ENCODE measurements at regions not wholly inside any gene's neighbourhood (a gene's known extent, or its start where the extent isn't known, plus 50 kb on each side); places are given as distances from the start of the nearest gene placed in this dataset.

DNA sequence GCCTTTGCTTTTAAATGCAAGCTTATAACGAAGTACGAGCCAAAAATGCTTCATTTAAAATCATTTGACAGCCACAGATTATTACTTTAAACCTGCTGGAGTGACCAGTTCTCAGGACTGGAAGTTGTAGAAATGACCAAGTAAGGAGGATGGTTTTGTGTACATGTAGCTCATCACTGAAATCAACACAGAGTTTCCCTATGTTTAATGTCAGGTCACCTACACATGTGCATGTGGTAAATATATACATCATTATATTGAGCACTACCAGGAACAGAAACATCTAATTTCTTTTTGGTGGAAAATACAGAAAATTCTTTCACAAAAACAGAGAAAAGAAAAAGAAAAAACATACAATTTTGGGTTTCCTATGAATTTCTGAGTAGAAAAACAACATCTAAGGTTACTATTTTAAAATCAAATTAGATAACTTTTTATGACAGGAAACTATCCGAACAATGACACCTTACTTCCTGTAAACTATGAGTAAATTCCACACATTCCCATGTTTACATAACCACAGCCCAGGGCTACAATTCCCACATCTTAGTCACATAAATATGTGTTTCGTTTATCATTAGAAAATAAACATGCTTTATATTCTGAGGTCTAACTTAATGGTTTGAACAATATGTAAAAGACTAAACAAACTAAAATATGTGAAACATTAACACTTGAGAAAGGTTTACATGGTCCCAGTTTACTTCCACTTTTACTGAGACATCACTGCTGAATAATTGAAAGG lies 73.6 kb downstream of the ZNF281 start:
- no peak for TF ChIP-seq POLR2A (IDR thresholded peaks at IDR 0.05)
- no peak for TF ChIP-seq POLR2AphosphoS5 (IDR thresholded peaks at IDR 0.05)
- TF ChIP-seq CTCF (IDR thresholded peaks at IDR 0.05 in 8 of 11, conservative IDR thresholded peaks at IDR 0.05 in 3 of 11): no peak
- no peak for DNase-seq
- Histone ChIP-seq H3K4me1 (peaks cover 0 to 24% (median 11%) of the 10 kb centered on the region in 6 donors), H3K9me3 (no peaks in the 10 kb centered on the region), H3K27me3 (replicated peaks in 1 of 7) (no peaks in the 10 kb centered on the region), H3K4me3 (no peak overlapping the region), H3K27ac (peak overlapping the region in 1 of 8 donors; percentile 55), H3K36me3 (no peaks in the 10 kb centered on the region)
- intact Hi-C loops (cut with DNase I; ENCODE audit: low total_unique reads): loop anchor here (2.0 kb wide), 1 partner anchor 15 kb away; no protein-coding TSS in a partner anchor
- WGBS, 5 donors: 75 to 86% (median 79%) methylated on average over 4 of the region's 4 CpGs

DNA sequence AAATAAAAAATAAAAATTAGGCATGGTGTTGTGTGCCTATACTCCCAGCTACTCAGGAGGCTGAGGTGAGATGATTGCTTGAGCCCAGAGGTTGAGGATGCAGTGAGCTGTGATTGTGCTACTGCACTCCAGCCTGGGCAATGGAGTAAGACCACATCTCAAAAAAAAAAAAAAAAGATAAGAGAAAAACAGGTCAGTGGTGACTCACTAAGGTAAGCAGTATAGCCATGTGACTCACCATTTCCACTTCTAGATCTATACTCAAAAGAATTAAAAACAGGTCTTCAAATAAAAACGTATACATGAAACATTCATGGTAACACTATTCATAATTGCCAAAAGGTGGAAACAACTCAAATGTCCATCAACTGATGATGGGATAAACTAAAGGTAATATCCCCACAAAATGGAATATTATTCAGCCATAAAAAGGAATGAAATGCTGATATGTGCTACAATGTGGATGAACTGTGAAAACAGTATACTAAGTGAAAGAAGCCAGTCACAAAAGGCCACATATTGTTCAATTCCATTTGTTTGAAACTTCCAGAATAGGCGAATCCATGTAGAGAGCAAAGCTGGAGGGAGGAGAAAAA lies 75.1 kb downstream of the ZNF281 start:
- WGBS, 5 donors: 85 to 90% (median 87%) methylated on average over 2 of the region's 2 CpGs
- Histone ChIP-seq H3K9me3 (no peaks in the 10 kb centered on the region), H3K36me3 (no peaks in the 10 kb centered on the region), H3K27me3 (replicated peaks in 1 of 7) (no peaks in the 10 kb centered on the region), H3K4me3 (no peak overlapping the region), H3K4me1 (peaks cover 0 to 24% (median 11%) of the 10 kb centered on the region in 6 donors), H3K27ac (no peak overlapping the region)
- no peak for TF ChIP-seq POLR2A (IDR thresholded peaks at IDR 0.05)
- no peak for TF ChIP-seq POLR2AphosphoS5 (IDR thresholded peaks at IDR 0.05)
- no peak for TF ChIP-seq CTCF (IDR thresholded peaks at IDR 0.05 in 8 of 11, conservative IDR thresholded peaks at IDR 0.05 in 3 of 11)
- intact Hi-C loops (cut with DNase I; ENCODE audit: low total_unique reads): no loop called here
- DNase-seq: no peak

DNA sequence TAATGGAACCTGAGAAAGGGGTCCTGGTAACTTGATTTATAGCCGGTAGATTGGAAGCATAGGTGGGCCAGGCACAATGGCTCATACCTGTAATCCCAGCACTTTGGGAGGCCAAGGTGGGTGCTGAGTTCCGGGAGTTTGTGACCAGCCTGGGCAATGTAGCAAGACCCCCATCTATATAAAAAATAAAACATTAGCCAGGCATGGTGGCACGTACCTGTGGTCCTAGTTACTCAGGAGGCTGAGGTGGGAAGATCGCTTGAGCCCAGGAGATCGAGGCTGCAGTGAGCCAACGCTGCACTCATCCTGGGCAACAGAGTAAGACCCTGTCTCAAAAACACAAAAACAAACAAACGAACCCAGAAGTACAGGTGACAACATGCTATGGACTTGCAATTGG lies 76.5 kb downstream of the ZNF281 start:
- no peaks in the 10 kb centered on the region for H3K27me3 ChIP-seq (replicated peaks in 1 of 7)
- no peak overlapping the region for H3K27ac ChIP-seq
- no peak overlapping the region for H3K4me3 ChIP-seq
- peaks cover 0 to 19% (median 10%) of the 10 kb centered on the region in 6 donors for H3K4me1 ChIP-seq
- no peak for DNase-seq
- 92 to 94% (median 92%) methylated on average over 7 of the region's 7 CpGs for WGBS, 5 donors
- intact Hi-C loops (cut with DNase I; ENCODE audit: low total_unique reads): no loop called here
- H3K36me3 ChIP-seq: no peaks in the 10 kb centered on the region
- TF ChIP-seq POLR2A (IDR thresholded peaks at IDR 0.05): no peak
- TF ChIP-seq POLR2AphosphoS5 (IDR thresholded peaks at IDR 0.05): no peak
- no peak for TF ChIP-seq CTCF (IDR thresholded peaks at IDR 0.05 in 8 of 11, conservative IDR thresholded peaks at IDR 0.05 in 3 of 11)
- no peaks in the 10 kb centered on the region for H3K9me3 ChIP-seq

- Histone ChIP-seq H3K4me1 (peaks cover 0 to 13% (median 3%) of the 10 kb centered on the region in 6 donors), H3K27me3 (replicated peaks in 1 of 7) (no peaks in the 10 kb centered on the region), H3K36me3 (no peaks in the 10 kb centered on the region), H3K4me3 (no peak overlapping the region), H3K9me3 (no peaks in the 10 kb centered on the region), H3K27ac (no peak overlapping the region)
- TF ChIP-seq POLR2A (IDR thresholded peaks at IDR 0.05): no peak
- no peak for TF ChIP-seq CTCF (IDR thresholded peaks at IDR 0.05 in 8 of 11, conservative IDR thresholded peaks at IDR 0.05 in 3 of 11)
- no peak for TF ChIP-seq POLR2AphosphoS5 (IDR thresholded peaks at IDR 0.05)
- DNase-seq: no peak
- intact Hi-C loops (cut with DNase I; ENCODE audit: low total_unique reads): no loop called here
Measured at GRCh38 chr1:200332716-200333115, 77.1 kb downstream of the ZNF281 start.
